ENCODE measurements at regions not wholly inside any gene's neighbourhood (a gene's known extent, or its start where the extent isn't known, plus 50 kb on each side); places are given as distances from the start of the nearest gene placed in this dataset.
"Not testable (repeated sequence)": the region's sequence is repeated elsewhere in the genome, so short reads cannot be mapped to it uniquely, and the experiment has no call there.

- no peak for DNase-seq
Observed at GRCh38 chr4:64216741-64217140, 192.5 kb downstream of the TECRL start.

- DNase-seq, result no peak
Observed at GRCh38 chr4:64205376-64205775, 203.9 kb downstream of the TECRL start.

- no peak for DNase-seq
Observed at GRCh38 chr4:64200001-64200555, 209.2 kb downstream of the TECRL start.

- DNase-seq, result no peak
Observed at GRCh38 chr4:64195582-64195981, 213.7 kb downstream of the TECRL start.

DNA sequence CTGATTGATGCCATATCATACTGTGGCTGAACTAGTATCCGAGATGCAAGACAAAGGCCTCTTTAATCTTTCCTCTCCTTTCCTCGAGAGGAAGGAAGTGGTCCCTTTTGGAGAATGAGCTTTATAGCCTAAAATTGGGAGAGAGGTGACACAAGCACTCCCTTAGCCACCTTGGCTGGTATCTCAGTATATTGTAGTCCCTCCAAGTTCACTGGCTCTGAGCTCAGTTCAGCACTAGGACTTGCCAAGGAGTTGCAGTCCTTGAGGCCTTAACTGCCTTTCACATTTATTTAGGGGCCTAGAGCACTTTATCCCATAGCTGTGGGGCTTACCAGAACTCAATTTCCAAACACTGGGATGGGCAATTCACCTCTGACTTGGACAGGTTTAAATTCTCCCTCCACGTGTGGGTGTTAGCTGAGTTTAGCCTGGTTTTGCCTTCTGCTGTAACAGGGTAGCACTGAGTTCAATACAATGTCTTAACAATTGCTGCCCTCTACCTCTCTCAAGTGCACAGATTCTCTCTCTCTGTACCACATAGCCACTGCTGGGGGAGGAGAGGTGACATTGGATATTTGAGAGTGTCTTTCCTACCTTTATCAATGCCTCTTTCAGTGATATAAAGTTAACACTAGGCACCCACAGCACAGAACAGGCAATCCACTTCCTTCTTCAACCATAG is 216.4 kb downstream of the TECRL start:
- DNase-seq, result no peak

- DNase-seq, result no peak
Observed at GRCh38 chr4:64174247-64174882, 234.9 kb downstream of the TECRL start.

DNA sequence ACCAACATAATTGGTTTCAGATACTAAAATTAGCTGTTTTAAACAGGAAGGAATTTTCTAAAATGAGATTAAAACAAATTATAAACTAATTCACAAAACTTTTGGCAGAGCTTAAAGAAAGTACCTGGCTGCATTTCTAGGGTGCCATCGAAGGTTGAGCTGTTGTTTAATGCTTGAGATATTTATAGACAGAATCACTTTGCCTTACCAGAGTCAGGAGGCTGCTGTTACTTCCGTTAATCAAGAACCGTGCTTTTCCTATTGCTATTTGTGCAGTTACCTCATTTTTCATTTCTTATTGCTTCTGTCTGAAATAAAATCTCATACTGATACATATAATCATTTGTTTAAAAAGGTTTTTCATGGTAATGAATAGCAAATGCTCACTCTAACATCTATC is 242.9 kb downstream of the TECRL start:
- DNase-seq, result no peak

DNA sequence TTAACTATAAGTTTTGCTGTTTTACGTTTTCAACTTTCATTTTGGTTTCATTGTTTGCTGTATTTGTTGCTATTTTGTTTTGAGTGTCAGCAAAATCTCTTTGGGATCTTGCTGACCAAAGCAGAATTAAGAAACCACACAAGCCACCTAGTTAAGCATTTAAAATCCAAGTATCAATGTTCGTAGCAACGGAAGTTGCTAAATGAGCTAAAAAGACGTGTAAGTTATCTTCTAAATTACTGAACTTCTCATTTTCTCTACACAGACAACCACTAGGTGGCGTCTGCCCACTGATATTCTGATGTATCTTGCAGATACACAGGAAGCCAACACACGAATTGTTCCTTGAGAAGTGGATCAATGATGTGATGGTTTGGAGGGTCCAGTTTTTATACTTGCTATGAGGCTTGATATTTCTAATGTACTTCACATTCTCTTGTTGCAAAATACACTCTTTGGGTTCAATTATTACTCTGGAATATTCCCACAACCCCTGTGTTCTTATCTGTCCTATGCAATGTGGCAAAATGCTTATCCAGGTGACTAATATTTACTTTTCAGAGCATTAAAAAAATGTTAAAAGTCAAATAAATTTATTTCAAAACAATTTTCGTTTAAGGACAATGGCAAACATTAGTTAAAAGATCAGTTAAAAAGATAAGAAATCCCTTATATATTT is 250.5 kb downstream of the TECRL start:
- DNase-seq, result peak; percentile 78

- no peak for DNase-seq
Observed at GRCh38 chr4:64157397-64157796, 251.9 kb downstream of the TECRL start.

DNA sequence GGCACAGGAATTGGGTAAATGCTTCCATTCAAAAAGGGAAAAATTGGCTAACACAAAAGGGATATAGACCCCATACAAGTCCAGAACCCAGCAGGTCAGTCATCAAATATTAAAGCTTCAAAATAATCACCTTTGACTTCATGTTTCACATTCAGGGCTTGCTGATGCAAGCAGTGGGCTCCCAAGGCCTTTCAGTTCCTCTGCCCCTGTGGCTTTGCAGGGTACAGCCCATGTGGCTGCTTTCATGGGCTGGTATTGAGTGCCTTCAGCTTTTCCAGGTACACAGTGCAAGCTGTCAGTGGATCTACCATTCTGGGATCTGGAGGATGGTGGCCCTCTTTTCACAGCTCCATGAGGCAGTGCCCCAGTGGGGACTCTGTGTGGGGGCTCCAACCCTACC is 253.0 kb downstream of the TECRL start:
- no peak for DNase-seq

DNA sequence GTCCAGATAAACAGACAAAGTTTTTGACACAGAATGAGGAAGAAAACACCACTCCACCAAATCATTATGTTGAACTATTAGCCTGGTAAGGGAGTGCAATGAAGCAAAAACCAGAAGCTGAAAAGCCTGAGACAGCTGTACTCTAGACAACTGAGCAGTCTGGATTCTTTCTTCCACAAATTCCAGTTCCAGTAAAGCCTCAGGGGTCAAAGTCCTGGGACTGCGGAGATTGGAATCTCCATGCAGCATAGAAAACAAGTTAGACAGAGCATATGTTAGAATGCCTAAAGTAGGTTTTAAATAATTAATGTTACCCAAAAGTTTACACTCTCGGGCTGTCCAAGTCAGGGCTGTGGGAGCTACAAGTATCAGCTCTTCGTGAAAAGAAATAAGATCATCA is 263.2 kb downstream of the TECRL start:
- DNase-seq, result no peak

- peak; percentile 54 for DNase-seq
Observed at GRCh38 chr4:64144994-64145393, 264.3 kb downstream of the TECRL start.

- peak; percentile 29 for DNase-seq
Observed at GRCh38 chr4:64130907-64131306, 278.3 kb downstream of the TECRL start.

- no peak for DNase-seq
Observed at GRCh38 chr4:64125354-64125753, 283.9 kb downstream of the TECRL start.

DNA sequence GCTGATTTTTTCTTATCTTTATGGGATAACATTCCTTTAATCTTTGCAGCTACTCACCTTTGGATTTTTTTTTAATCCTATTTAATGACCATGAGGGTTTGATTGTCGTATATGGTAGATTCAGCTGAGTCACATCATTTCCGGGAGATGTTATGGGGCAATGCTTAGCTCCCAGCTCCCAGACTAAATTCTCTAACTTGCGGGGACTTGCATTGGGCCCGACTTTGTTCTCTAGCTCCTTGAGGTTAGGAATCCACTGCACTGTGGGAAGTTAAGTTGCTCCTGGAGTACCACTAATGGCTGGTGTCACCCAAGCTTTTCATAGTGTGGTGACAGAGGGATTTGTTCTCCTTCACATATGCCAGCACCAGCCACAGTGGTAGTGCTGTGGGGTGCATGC is 287.4 kb downstream of the TECRL start:
- no peak for DNase-seq

DNA sequence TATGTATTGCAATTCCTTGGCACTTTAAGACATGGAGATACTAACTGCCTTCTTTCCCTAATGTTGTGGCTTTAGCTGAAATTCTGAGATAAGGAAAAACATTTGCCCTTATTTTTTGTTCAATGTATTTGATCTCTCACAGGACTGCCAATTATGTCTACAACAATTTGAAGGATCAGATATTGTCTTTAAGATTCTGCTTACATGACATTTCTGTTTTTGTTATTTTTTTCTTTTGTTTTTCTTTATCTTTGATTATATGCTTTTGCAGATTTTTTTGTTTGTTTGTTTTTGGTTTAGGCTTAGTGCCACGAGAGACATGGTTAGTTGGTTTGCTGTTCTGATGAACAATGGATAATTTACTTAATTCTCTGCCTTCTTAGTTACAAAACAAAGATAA is 303.3 kb downstream of the TECRL start:
- DNase-seq, result no peak

DNA sequence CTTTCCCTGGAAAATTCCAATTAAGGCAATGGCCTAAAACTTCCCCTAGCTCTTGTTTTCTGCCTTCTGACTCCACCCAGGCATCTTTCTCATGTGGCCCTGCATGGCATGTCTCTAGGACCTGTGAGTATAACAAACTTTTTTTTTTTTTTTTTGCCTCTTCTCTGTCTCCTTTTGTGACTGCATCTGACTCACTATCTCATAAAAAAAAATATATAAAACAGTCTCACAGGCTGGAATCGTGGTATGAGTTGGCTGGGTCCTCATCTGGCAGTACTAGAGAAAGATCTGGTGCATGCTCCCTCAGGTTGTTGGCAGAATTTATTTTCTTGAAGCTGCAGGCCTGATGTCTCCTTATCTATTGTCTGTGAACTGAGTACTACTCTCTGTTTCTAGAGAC is 313.9 kb downstream of the TECRL start:
- no peak for DNase-seq

- DNase-seq, result no peak
Observed at GRCh38 chr4:64079316-64079715, 329.9 kb downstream of the TECRL start.

- DNase-seq, result no peak
Observed at GRCh38 chr4:64068096-64068495, 341.2 kb downstream of the TECRL start.

- peak; percentile 45 for DNase-seq
Observed at GRCh38 chr4:64062991-64063390, 346.3 kb downstream of the TECRL start.

- DNase-seq, result not testable (repeated sequence)
Observed at GRCh38 chr4:64037033-64037432, 372.2 kb downstream of the TECRL start.

GRCh38 chr4:64022560-64022959 is 386.7 kb downstream of the TECRL start:
- DNase-seq, result no peak

DNA sequence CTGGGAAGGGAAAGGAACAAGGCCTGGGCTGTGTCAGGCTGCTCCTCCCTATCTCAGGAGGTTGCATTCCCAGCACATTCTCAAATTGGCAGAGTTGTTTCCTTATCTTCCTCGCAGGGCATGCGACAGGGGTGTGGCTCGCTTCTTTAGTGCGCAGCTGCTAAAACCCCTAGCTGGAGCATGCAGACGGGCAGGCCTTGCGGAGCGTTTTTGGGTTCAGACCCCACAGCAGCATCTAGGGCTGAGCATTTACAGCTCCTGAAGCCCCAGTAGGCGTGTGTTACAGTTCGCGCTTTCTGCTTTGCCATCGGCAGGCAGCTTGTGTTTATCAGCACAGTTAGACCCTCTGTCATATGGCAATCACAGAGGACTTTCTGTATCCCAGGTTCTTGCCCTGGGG is 392.4 kb downstream of the TECRL start:
- no peak for DNase-seq

- no peak for DNase-seq
Observed at GRCh38 chr4:64014647-64015046, 394.6 kb downstream of the TECRL start.
